Coronary artery (tissue), 2 donors: ENCODE measurements at regions not wholly inside any gene's neighbourhood (a gene's known extent, or its start where the extent isn't known, plus 50 kb on each side); places are given as distances from the start of the nearest gene placed in this dataset.
"Not testable (repeated sequence)": the region's sequence is repeated elsewhere in the genome, so short reads cannot be mapped to it uniquely, and the experiment has no call there.

Source experiments
- DNase-seq: peaks from one replicate; pipeline ENCODE4 v3.0.0-alpha.2; 2017; ENCODE audit warnings: low spot score
- H3K27ac ChIP-seq, 2 donors: fragments of 200-600 bp; sonication (generic); one replicate each; pipeline ENCODE4 v1.5.1; 2016 to 2019
- H3K4me3 ChIP-seq: fragments of 200-600 bp; sonication (generic); 2 replicates; pipeline ENCODE4 v1.5.1; 2016; ENCODE audit warnings: mild to moderate bottlenecking, moderate library complexity
- CTCF ChIP-seq: fragments of 200-600 bp; sonication (generic); IDR thresholded peaks from one replicate; pipeline ENCODE4 v1.5.1; 2019; ENCODE audit warnings: antibody characterized with exemption

- TF ChIP-seq CTCF = no peak
- H3K4me3 ChIP-seq = no peak overlapping the region
- no peak for DNase-seq
Measured at GRCh38 chr15:54789376-54789775, 407.4 kb downstream of the RSL24D1 start.

GRCh38 chr15:54781220-54781619, 415.5 kb downstream of the RSL24D1 start:
- H3K27ac ChIP-seq, DNase-seq, H3K4me3 ChIP-seq: not testable (repeated sequence)

More at GRCh38 chr15:54789376-54789775, 407.4 kb downstream of the RSL24D1 start:
- H3K27ac ChIP-seq = no peak overlapping the region

GRCh38 chr15:54779271-54779670, 417.5 kb downstream of the RSL24D1 start:
- Histone ChIP-seq H3K4me3 (no peak overlapping the region), H3K27ac (no peak overlapping the region)
- TF ChIP-seq CTCF = no peak
- no peak for DNase-seq

- DNase-seq = no peak
- no peak for TF ChIP-seq CTCF
- Histone ChIP-seq H3K27ac (no peak overlapping the region), H3K4me3 (no peak overlapping the region)
Measured at GRCh38 chr15:54776410-54776809, 420.3 kb downstream of the RSL24D1 start.

GRCh38 chr15:54772663-54773062, 424.1 kb downstream of the RSL24D1 start:
- DNase-seq = no peak
- no peak for TF ChIP-seq CTCF
- H3K4me3 ChIP-seq = no peak overlapping the region
- no peak overlapping the region for H3K27ac ChIP-seq

GRCh38 chr15:54749461-54749860, 447.3 kb downstream of the RSL24D1 start:
- not testable (repeated sequence) for DNase-seq, H3K27ac ChIP-seq, H3K4me3 ChIP-seq

- no peak for DNase-seq
- no peak for TF ChIP-seq CTCF
- H3K27ac ChIP-seq = no peak overlapping the region
- H3K4me3 ChIP-seq = no peak overlapping the region
Measured at GRCh38 chr15:54722342-54722986, 474.3 kb downstream of the RSL24D1 start.

- no peak for DNase-seq
- H3K4me3 ChIP-seq = no peak overlapping the region
- no peak overlapping the region for H3K27ac ChIP-seq
- TF ChIP-seq CTCF = no peak
Measured at GRCh38 chr15:54719325-54719724, 477.4 kb downstream of the RSL24D1 start.
